ENCODE measurements at regions not wholly inside any gene's neighbourhood (a gene's known extent, or its start where the extent isn't known, plus 50 kb on each side); places are given as distances from the start of the nearest gene placed in this dataset.

DNA sequence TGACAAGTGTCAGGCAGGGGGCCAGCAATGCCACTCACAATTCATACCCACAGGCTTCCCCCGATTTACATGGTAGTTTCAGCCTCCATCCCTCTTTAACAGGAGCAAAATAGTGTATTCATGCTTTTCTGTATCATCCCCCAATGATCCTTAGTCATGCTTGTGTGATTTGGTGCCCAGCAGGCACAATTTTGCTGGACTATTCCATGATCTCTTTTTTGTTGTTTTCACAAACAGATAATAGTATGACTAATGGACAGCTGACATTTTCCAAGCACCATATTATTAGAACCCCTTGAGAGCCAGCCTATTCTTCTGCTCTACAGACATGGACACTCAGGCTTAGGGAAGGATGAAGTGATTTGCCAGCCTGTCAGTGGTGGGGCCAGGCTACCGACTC, 128.2 kb upstream of the RIPOR2 start (continued):
- no peak for TF ChIP-seq BHLHE40 (IDR thresholded peaks at IDR 0.05; ENCODE audit: borderline replicate concordance in 1 of 2, low read depth in 2 of 2, low read length in 1 of 2)
- TF ChIP-seq IRF4 (IDR thresholded peaks at IDR 0.05; ENCODE audit: low read depth, low read length) = no peak
- TF ChIP-seq MTA3 (IDR thresholded peaks at IDR 0.05; ENCODE audit: borderline replicate concordance, low read length) = no peak
- TF ChIP-seq, protein P1, sequence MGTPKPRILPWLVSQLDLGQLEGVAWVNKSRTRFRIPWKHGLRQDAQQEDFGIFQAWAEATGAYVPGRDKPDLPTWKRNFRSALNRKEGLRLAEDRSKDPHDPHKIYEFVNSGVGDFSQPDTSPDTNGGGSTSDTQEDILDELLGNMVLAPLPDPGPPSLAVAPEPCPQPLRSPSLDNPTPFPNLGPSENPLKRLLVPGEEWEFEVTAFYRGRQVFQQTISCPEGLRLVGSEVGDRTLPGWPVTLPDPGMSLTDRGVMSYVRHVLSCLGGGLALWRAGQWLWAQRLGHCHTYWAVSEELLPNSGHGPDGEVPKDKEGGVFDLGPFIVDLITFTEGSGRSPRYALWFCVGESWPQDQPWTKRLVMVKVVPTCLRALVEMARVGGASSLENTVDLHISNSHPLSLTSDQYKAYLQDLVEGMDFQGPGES (IDR thresholded peaks at IDR 0.05) = no peak
- TF ChIP-seq HDAC6 (IDR thresholded peaks at IDR 0.05; ENCODE audit: unreplicated experiment) = no peak
- TF ChIP-seq PAX5 (IDR thresholded peaks at IDR 0.05; ENCODE audit: borderline replicate concordance, low read depth, low read length) = no peak
- no peak for TF ChIP-seq HCFC1 (IDR thresholded peaks at IDR 0.05; ENCODE audit: low read length)
- TF ChIP-seq SUZ12 (IDR thresholded peaks at IDR 0.05; ENCODE audit: unreplicated experiment) = no peak
- TF ChIP-seq, protein P2, sequence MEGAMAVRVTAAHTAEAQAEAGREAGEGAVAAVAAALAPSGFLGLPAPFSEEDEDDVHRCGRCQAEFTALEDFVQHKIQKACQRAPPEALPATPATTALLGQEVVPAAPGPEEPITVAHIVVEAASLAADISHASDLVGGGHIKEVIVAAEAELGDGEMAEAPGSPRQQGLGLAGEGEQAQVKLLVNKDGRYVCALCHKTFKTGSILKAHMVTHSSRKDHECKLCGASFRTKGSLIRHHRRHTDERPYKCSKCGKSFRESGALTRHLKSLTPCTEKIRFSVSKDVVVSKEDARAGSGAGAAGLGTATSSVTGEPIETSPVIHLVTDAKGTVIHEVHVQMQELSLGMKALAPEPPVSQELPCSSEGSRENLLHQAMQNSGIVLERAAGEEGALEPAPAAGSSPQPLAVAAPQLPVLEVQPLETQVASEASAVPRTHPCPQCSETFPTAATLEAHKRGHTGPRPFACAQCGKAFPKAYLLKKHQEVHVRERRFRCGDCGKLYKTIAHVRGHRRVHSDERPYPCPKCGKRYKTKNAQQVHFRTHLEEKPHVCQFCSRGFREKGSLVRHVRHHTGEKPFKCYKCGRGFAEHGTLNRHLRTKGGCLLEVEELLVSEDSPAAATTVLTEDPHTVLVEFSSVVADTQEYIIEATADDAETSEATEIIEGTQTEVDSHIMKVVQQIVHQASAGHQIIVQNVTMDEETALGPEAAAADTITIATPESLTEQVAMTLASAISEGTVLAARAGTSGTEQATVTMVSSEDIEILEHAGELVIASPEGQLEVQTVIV (IDR thresholded peaks at IDR 0.05; ENCODE audit: borderline replicate concordance, partially characterized antibody) = no peak

DNA sequence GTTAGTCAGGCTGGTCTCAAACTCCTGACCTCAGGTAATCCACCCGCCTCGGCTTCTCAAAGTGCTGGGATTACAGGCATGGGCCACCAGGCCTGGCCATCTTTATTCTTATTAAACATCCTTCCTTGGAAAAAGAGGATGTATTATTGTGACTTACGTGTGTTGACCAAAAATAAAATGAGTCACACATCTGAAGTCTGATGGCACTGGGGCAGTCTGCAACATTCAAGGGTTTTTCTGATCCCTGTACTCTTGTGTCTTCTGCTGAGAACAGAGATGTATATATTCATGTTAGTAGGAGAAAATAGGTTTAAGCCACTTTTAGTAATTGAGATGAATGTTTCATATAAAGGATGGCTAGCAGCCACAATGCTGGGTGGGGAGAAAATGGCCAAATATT, 129.9 kb upstream of the RIPOR2 start:
- no peaks in the 10 kb centered on the region; the same call in 2 of the 3 replicates for H3K9me3 ChIP-seq (replicated peaks; ENCODE audit: control insufficient read depth, insufficient read depth, low read length)
- H4K20me1 ChIP-seq (ENCODE audit: control insufficient read depth, insufficient read depth) = no peaks in the 10 kb centered on the region
- no peak overlapping the region for H2AFZ ChIP-seq (ENCODE audit: control insufficient read depth, low read depth, low read length)
- no peaks in the 10 kb centered on the region for H3K79me2 ChIP-seq (ENCODE audit: control insufficient read depth, insufficient read depth, low read length)
- ChIA-PET CTCF (interaction anchor here (1.0 to 6.6 kb wide), 2 partner anchors 25 to 39 kb away, joined by 3 to 56 read pairs; no protein-coding TSS in a partner anchor), RAD21 (ENCODE audit: unreplicated experiment) (no interaction called here), POLR2A (interaction anchor here (3.4 kb wide), 1 partner anchor 12 kb away, joined by 13 read pairs; no protein-coding TSS in a partner anchor), SMC1A (ENCODE audit: uncharacterized antibody, unreplicated experiment) (interaction anchor here (0.9 to 3.9 kb wide), 7 partner anchors 11 to 51 kb away, joined by 3 to 29 read pairs (median 5); no protein-coding TSS in a partner anchor)
- in situ Hi-C loops (cut with MboI) (no loop called here), intact Hi-C loops (cut with micrococcal nuclease; ENCODE audit: unreplicated experiment) (no loop called here)
- H3K4me3 ChIP-seq = no peak overlapping the region
- no peak overlapping the region for H3K4me2 ChIP-seq (ENCODE audit: control insufficient read depth, insufficient read depth)
- 65% methylated on average over 3 of the region's 3 CpGs for WGBS (ENCODE audit: insufficient coverage, insufficient replicate concordance, low lambda C conversion rate, missing lambda C conversion rate)
- H3K27ac ChIP-seq (ENCODE audit: control insufficient read depth, insufficient read depth) = no peak overlapping the region
- H3K9ac ChIP-seq (ENCODE audit: control insufficient read depth, insufficient read depth, low read length) = no peak overlapping the region
- no peaks in the 10 kb centered on the region for H3K4me1 ChIP-seq (ENCODE audit: control insufficient read depth, insufficient read depth, low read length)
- H3K27me3 ChIP-seq (replicated peaks in 1 of 2; ENCODE audit: control insufficient read depth in 2 of 2, insufficient read depth in 2 of 2, low read length in 1 of 2) = no peaks in the 10 kb centered on the region
- no TSS peak for BruUV-seq (replicated peaks)
- no peak for ATAC-seq
- DNase-seq (ENCODE audit: low read depth, low spot score) = no peak
- no peaks in the 10 kb centered on the region for H3K36me3 ChIP-seq (ENCODE audit: control insufficient read depth in 2 of 2, insufficient read depth in 2 of 2, low read length in 1 of 2)
- no peak for FAIRE-seq
- TF ChIP-seq SMAD1 (IDR thresholded peaks at IDR 0.05; ENCODE audit: low read depth, partially characterized antibody) (no peak), POLR2AphosphoS5 (IDR thresholded peaks at IDR 0.05; ENCODE audit: low read length) (no peak), ZBED1 (IDR thresholded peaks at IDR 0.05; ENCODE audit: borderline replicate concordance) (no peak), MEF2A (IDR thresholded peaks at IDR 0.05; ENCODE audit: insufficient read depth, low read depth, low read length) (no peak), IRF4 (IDR thresholded peaks at IDR 0.05; ENCODE audit: low read depth, low read length) (no peak), FOXM1 (IDR thresholded peaks at IDR 0.05; ENCODE audit: low read depth, low read length) (no peak), NFYA (IDR thresholded peaks at IDR 0.05; ENCODE audit: borderline replicate concordance, low read depth, low read length) (no peak), POU2F2 (IDR thresholded peaks at IDR 0.05; ENCODE audit: borderline replicate concordance, low read depth, low read length) (no peak)
- TF ChIP-seq, protein P3, sequence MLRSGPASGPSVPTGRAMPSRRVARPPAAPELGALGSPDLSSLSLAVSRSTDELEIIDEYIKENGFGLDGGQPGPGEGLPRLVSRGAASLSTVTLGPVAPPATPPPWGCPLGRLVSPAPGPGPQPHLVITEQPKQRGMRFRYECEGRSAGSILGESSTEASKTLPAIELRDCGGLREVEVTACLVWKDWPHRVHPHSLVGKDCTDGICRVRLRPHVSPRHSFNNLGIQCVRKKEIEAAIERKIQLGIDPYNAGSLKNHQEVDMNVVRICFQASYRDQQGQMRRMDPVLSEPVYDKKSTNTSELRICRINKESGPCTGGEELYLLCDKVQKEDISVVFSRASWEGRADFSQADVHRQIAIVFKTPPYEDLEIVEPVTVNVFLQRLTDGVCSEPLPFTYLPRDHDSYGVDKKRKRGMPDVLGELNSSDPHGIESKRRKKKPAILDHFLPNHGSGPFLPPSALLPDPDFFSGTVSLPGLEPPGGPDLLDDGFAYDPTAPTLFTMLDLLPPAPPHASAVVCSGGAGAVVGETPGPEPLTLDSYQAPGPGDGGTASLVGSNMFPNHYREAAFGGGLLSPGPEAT (IDR thresholded peaks at IDR 0.05; ENCODE audit: low read depth) = no peak

Measured in GM12878 (cell line).